SK-N-MC (cell line): ENCODE measurements at regions not wholly inside any gene's neighbourhood (a gene's known extent, or its start where the extent isn't known, plus 50 kb on each side); places are given as distances from the start of the nearest gene placed in this dataset.
"Not testable (repeated sequence)": the region's sequence is repeated elsewhere in the genome, so short reads cannot be mapped to it uniquely, and the experiment has no call there.

Experiments
- DNase-seq: peaks from one replicate; pipeline ENCODE4 v3.0.0-alpha.2; 2011; ENCODE audit warnings: low read depth, low spot score
- H3K27ac ChIP-seq: fragments of 200-600 bp; sonication (generic); 2 replicates; pipeline ENCODE4 v1.5.1; 2016; ENCODE audit warnings: mixed run types
- H3K36me3 ChIP-seq: fragments of 200-600 bp; sonication (generic); 2 replicates; pipeline ENCODE4 v1.6.1; 2017; ENCODE audit warnings: antibody characterized with exemption, low read length, mixed read lengths; ENCODE audit not compliant: insufficient read depth
- H3K4me3 ChIP-seq: fragments of 200-600 bp; sonication (generic); 2 replicates; pipeline ENCODE4 v1.5.1; 2016
- H3K9ac ChIP-seq: fragments of 200-600 bp; sonication (generic); 2 replicates; pipeline ENCODE4 v1.8.0; 2017; ENCODE audit warnings: mixed run types, mixed read lengths; ENCODE audit not compliant: insufficient read length
- H3K9me3 ChIP-seq: fragments of 200-600 bp; sonication (generic); 2 replicates; pipeline ENCODE4 v1.6.1; 2017; ENCODE audit warnings: low read depth, mild to moderate bottlenecking, antibody characterized with exemption, low read length, moderate library complexity, mixed read lengths
- EZH2 ChIP-seq: fragments of 200-600 bp; sonication (generic); IDR thresholded peaks from one replicate; pipeline ENCODE4 v1.6.1; 2017; ENCODE audit warnings: antibody characterized with exemption
- FOXP2 ChIP-seq: optimal IDR thresholded peaks from 2 replicates; pipeline ENCODE3; 2011; ENCODE audit warnings: mild to moderate bottlenecking, moderate library complexity; ENCODE audit not compliant: insufficient read depth; ENCODE audit errors: extremely low read length, control extremely low read depth
- POLR2AphosphoS5 ChIP-seq: IDR thresholded peaks from 2 replicates; pipeline ENCODE4 v1.6.1; 2012; ENCODE audit warnings: mild to moderate bottlenecking, low read depth, low read length, borderline replicate concordance

DNA sequence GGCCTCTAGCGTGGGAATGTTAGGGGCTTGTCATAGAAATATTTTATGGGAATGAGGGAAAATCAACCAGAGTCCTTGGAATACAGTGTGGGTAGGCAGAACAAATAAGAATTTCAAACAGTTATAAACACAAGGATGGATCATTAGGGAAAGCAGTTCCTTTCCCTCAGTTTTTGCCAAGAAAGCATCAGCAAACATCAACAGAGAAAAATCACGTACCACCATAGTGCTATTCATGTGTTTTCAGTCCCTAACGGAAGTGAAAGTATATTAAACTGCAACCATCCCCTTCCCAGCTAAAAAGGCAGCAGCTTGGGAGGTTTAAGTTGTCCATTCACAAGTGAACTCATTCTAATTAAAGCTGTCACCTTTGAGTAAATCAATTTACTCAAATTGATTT, 334.4 kb upstream of the PCDH18 start:
- TF ChIP-seq FOXP2 (no peak), EZH2 (no peak), POLR2AphosphoS5 (no peak)
- Histone ChIP-seq H3K9ac (no peak overlapping the region), H3K27ac (no peak overlapping the region), H3K9me3 (no peaks in the 10 kb centered on the region), H3K36me3 (no peaks in the 10 kb centered on the region), H3K4me3 (no peak overlapping the region)
- no peak for DNase-seq

DNA sequence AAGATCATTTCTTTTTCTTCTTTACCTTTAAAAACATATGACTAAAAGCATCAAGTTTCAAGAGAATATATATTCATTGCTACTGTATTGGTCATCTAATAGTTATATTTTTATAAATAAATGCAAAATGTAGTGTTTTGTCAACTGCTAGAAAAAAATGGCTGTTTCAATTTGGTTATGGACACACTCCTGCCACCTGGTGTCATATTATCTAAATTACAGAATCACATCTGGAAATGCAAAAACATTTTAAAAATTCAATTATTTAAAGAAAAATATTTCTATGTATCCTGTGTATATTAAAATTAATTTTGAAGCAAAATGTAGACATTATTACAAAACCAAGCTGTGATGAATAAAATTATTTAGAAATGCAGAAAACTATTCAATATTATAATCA, 329.4 kb upstream of the PCDH18 start:
- no peaks in the 10 kb centered on the region for H3K36me3 ChIP-seq

DNA sequence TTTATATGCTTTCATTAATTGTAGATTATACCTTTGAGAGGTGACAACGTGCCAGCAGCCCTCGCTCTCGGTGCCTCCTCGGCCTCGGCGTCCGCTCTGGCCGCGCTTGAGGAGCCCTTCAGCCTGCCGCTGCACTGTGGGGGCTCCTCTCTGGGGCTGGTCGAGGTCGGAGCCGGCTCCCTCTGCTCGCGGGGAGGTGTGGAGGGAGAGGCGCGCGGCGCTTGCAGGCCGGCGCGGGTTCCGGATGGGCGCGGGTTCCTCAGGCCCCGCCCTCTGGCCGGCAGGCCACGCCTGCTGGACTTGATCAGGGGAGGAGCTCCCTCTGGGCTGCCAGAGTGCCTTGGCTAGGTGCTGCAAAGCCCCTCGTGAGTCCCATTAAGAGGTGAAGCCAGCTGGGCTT, 321.1 kb upstream of the PCDH18 start:
- no peak overlapping the region for H3K9ac ChIP-seq
- no peak overlapping the region for H3K4me3 ChIP-seq
- DNase-seq, result no peak
- H3K27ac ChIP-seq, result no peak overlapping the region
- H3K36me3 ChIP-seq, result no peaks in the 10 kb centered on the region
- no peaks in the 10 kb centered on the region for H3K9me3 ChIP-seq
- TF ChIP-seq POLR2AphosphoS5, result no peak
- TF ChIP-seq FOXP2, result no peak
- TF ChIP-seq EZH2, result no peak

More for the DNA sequence above, 329.4 kb upstream of the PCDH18 start:
- Histone ChIP-seq H3K4me3 (no peak overlapping the region), H3K9me3 (no peaks in the 10 kb centered on the region), H3K27ac (no peak overlapping the region), H3K9ac (no peak overlapping the region)
- TF ChIP-seq FOXP2 (no peak), EZH2 (no peak), POLR2AphosphoS5 (no peak)
- DNase-seq, result no peak

DNA sequence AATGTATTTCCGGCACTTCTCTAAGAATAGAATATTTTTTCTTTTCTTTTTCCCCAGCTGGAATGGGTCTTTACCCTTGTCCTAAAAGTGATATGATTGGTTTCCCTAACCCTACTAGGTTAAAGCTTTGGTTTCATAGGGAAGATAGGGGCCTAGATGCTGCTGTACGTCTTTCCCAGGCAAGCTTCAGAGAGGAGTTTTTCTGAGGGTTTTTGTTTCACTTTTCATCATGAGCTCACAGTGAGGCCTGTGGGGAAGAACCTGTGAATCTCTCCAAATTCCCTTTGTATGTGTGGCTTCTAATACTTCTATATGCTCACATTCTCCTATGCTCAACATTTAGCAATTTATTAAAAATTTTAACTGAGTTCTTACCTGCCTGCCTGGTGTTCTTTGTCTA, 320.0 kb upstream of the PCDH18 start:
- no peak overlapping the region for H3K27ac ChIP-seq
- H3K36me3 ChIP-seq, result no peaks in the 10 kb centered on the region
- TF ChIP-seq POLR2AphosphoS5, result no peak
- no peak for TF ChIP-seq FOXP2
- TF ChIP-seq EZH2, result no peak
- DNase-seq, result no peak
- no peak overlapping the region for H3K4me3 ChIP-seq
- H3K9me3 ChIP-seq, result no peaks in the 10 kb centered on the region
- no peak overlapping the region for H3K9ac ChIP-seq

DNA sequence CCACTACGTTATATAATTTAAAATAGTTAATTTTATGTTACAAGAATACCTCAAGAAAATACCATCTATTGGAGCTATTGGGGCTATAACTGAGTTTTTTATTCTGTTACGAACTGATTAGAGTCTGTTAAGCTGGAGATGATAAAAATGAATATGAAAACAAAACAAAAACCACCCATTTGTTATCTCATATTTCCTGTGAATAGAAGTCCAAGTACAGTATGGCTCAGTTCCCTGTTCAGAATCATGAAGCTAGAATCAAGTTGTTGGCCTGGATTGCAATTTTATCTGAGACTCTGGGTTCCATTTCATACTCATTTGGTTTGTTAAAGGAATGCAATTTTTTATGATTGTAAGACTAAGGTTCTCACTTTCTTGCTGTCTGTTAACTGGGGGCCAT, 319.1 kb upstream of the PCDH18 start:
- no peaks in the 10 kb centered on the region for H3K9me3 ChIP-seq
- no peak overlapping the region for H3K27ac ChIP-seq
- no peak overlapping the region for H3K4me3 ChIP-seq
- H3K9ac ChIP-seq, result no peak overlapping the region
- TF ChIP-seq POLR2AphosphoS5 (no peak), FOXP2 (no peak), EZH2 (no peak)
- no peak for DNase-seq
- H3K36me3 ChIP-seq, result no peaks in the 10 kb centered on the region

DNA sequence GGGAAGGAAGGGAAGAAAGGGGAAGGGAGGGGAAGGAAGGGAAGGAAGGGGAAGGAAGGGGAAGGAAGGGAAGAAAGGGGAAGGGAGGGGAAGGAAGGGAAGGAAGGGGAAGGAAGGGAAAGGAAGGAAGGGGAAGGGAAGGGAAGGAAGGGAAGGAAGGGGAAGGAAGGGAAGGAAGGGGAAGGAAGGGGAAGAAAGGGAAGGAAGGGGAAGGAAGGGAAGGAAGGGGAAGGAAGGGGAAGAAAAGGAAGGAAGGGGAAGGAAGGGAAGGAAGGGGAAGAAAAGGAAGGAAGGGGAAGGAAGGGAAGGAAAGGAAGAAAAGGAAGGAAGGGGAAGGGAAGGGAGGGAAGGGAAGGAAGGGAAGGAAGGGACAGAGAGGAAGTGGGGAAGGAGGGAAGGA, 295.7 kb upstream of the PCDH18 start:
- H3K9me3 ChIP-seq, DNase-seq, H3K36me3 ChIP-seq, H3K4me3 ChIP-seq, H3K27ac ChIP-seq, H3K9ac ChIP-seq: not testable (repeated sequence)

DNA sequence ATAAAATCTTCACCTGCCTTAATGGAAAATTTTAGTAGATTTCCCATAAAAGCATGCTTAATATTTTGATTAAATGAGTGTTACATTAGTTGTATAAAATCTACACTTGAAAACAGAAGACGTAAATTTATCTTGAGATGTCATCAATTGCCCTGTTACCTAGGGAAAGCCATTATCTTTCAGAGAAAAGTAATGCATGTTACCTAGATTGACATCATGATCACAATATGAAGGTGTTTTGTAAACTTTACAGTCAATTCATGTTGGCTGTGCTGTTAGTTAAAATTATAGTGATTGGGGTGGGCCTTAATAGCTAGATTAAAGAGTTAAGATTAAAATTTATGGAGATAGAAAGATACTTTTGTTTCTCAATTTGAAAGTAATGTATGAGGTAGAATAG, 293.2 kb upstream of the PCDH18 start:
- Histone ChIP-seq H3K9ac (no peak overlapping the region), H3K4me3 (no peak overlapping the region)
- TF ChIP-seq EZH2 (no peak), POLR2AphosphoS5 (no peak)

DNA sequence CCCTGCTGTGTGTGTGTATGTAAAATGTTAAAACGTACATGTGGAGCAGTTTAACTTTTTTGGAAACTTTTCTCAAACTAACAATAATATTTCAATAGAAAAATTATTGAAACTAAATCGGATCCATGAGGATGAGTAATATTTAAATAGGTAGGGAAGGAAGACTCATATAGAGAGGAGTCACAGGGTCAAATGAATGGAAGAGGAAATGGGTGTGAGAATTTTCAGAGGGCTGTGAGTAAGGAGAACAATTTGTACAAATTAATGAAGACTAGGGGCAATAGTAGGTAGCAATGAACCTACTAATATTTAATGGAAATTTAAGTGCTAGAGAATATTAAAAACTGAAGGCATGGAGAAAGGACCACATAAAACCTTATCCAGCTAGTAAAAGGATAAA, 290.7 kb upstream of the PCDH18 start:
- H3K9me3 ChIP-seq, result no peaks in the 10 kb centered on the region
- no peaks in the 10 kb centered on the region for H3K36me3 ChIP-seq
- DNase-seq, result no peak
- no peak overlapping the region for H3K4me3 ChIP-seq
- H3K27ac ChIP-seq, result no peak overlapping the region
- H3K9ac ChIP-seq, result no peak overlapping the region
- TF ChIP-seq POLR2AphosphoS5 (no peak), EZH2 (no peak), FOXP2 (no peak)

More for the DNA sequence above, 293.2 kb upstream of the PCDH18 start:
- Histone ChIP-seq H3K27ac (no peak overlapping the region), H3K36me3 (no peaks in the 10 kb centered on the region), H3K9me3 (no peaks in the 10 kb centered on the region; the same call in 1 of the 2 replicates)
- DNase-seq, result no peak

DNA sequence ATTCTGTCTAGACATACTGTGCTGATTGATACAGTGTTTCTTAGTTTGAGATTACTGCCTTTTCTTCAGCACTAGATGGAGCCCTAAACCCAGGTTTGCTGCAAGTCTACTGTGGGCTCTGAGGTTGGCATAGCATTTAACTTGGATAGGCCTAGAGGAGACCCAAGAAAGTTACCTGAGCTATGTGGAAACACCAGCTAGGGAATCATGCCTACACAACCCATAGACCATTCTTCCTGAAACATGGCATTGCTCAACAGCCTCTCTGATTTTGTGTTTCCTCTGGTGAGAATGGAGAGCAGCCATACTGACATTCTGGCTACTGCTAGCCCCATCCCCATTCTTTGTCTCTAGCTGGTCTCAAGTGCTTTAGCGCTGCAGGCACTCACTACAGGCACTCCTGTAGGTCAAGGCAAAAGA, 287.7 kb upstream of the PCDH18 start:
- H3K9ac ChIP-seq, result no peak overlapping the region
- no peak for TF ChIP-seq EZH2
- TF ChIP-seq FOXP2, result no peak
- TF ChIP-seq POLR2AphosphoS5, result no peak
- DNase-seq, result no peak
- no peak overlapping the region for H3K4me3 ChIP-seq
- no peaks in the 10 kb centered on the region for H3K36me3 ChIP-seq
- H3K9me3 ChIP-seq, result no peaks in the 10 kb centered on the region
- no peak overlapping the region for H3K27ac ChIP-seq
